GM21360 (cell line): ENCODE measurements at regions not wholly inside any gene's neighbourhood (a gene's known extent, or its start where the extent isn't known, plus 50 kb on each side); places are given as distances from the start of the nearest gene placed in this dataset.

ENCODE experiments used
- ATAC-seq: cut with Tn5 transposase; IDR thresholded peaks from one replicate; pipeline ENCODE4 v1.9.1; 2021; ENCODE audit warnings: mild to moderate bottlenecking, moderate library complexity; ENCODE audit not compliant: unreplicated experiment

GRCh38 chr6:37556881-37557644 lies 57.4 kb upstream of the CCDC167 start:
- no peak for ATAC-seq

DNA sequence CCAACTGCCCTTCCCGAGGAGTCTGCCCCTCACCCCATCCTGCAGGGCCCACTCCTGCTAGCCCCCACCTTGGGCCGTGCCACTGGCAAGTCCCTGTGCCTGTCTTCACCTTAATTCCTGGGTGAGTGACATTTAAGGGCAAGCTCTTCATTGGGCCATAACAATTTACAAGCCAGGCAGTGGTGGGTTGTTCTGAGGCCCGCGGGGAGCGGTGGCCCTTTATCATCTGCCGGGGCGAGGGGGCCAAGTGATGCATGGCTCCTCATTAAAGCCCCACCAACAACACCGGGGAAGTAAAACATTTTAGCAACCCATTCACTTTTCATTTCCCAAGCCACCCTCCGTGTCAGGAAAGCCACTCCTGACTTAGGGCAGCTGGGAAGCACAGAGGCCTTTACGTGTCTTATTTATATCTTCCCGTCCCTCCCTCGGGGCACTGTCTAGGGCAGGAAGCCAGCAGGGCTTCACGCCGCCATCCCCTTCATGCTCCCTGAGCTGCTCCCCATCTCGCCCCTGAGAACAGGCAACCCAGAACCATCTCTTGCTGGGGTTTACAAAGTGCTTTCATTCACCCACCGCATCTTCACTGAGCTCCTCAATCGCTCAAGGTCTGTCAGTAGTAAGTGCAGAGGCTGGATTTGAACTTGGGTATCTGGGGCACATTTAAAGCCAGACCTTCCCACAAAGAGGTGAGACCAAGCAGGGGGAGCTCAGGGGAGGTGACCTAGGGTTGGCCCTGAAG lies 55.5 kb upstream of the CCDC167 start:
- no peak for ATAC-seq

GRCh38 chr6:37554480-37554819 lies 54.8 kb upstream of the CCDC167 start:
- no peak for ATAC-seq

DNA sequence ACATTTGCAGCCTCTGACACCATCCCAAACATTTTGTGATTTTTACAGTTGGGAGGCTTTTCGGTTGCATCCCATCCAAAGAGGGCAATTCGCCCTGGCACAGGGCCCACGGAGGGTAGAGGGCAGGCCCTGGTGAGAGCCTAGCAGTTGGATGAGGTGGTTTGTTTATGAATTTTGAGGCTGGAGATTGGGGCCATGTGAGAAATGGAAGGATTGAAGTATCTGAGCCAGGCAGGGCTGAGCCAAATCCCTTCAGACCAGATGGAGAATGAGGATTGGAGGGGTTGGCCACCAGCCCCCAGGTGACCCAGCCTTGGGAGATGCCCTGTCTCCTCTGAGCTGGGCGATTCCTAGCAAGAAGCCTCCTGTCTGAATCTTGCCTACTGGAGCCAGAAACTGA lies 52.6 kb upstream of the CCDC167 start:
- ATAC-seq, result no peak

DNA sequence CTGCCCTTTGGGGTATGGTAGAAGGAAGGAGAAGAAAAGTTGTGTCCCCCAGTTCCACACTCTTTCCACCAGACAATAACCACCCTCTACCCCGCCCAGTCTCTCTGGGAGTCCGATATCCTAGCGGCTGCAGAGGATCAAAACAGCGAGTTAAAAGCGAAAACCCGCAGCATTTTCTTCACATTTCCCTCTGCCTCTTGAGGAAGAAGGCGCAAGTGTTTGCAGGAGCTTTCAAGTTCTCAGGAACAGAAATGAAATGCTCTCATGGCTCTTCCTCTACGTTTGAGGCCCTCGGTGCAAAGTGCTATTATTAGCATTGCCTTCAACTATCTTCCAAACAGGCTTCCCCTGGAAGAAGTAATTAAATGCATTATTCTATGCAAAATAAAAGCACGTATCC lies 52.2 kb upstream of the CCDC167 start:
- ATAC-seq, result no peak

DNA sequence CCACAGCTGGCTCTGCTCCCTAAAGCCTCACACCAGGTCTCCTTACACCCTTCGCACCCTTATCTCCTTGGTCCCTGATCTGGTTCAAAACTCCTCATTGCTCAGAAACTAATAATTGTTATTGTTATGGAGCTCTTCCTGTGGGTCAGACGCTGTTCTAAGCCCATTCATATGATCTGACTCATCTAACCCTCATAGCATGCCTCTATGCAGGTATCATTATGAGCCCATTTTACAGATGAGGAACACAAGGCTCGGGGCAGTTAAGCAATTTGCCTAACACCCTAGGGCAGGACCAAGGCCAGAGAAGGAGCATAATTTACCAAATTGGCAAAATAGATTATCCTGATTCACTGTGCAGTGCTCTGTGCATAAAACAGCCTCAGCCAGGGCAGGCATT lies 51.8 kb upstream of the CCDC167 start:
- ATAC-seq, result no peak

- no peak for ATAC-seq
Observed at GRCh38 chr6:37551002-37551401, 51.3 kb upstream of the CCDC167 start.

- no peak for ATAC-seq
Observed at GRCh38 chr6:37550191-37550831, 50.6 kb upstream of the CCDC167 start.

DNA sequence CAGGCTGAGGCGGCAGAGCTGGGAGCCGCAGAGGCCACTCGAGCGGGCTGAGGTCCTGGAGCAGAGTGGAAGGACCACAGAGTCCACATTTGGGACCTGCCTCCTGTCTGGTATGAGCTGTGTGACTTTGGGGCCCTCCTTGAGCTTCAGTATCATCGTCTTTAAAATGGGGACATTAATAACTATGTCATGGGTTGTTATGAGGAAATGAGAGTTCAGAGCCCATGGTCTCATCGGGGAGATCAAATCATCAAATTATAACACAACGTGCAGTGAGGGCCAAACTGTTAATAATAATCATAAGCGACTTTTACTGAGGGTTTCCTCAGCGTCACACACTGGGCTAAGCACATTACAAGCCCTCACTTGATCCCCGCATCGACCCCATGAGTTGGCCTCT lies 49.9 kb upstream of the CCDC167 start:
- ATAC-seq, result no peak
